Activated naive CD8-positive, alpha-beta T cell treated with anti-CD3 and anti-CD28 coated beads, Interleukin-2, amount 10 ng/mL, durations not matched to agents 7 days and 5 days (primary cell): ENCODE measurements at regions not wholly inside any gene's neighbourhood (a gene's known extent, or its start where the extent isn't known, plus 50 kb on each side); places are given as distances from the start of the nearest gene placed in this dataset.

Experiments used
- ATAC-seq: fragments of 150-1000 bp; cut with Tn5 transposase; one replicate; pipeline ENCODE4 v1.10.0; 2021; ENCODE audit warnings: low read depth, moderate library complexity
- POLR2A ChIA-PET: fragments of 350-600 bp; sonication (Branson Sonifier 250); formaldehyde crosslinking; loops from one replicate; lab custom pipeline; 2021; ENCODE audit warnings: antibody characterized with exemption; lab: Charles Lee
- DNase-seq: peaks from one replicate; pipeline ENCODE4 v3.0.0; 2021
- H3K27ac Mint-ChIP-seq: one replicate; pipeline ENCODE4 v1.8.0; 2022; ENCODE audit warnings: mild to moderate bottlenecking, mixed read lengths
- H3K27me3 Mint-ChIP-seq: one replicate; pipeline ENCODE4 v1.8.0; 2022; ENCODE audit warnings: mild to moderate bottlenecking, moderate library complexity, mixed read lengths
- H3K36me3 Mint-ChIP-seq: one replicate; pipeline ENCODE4 v1.8.0; 2021; ENCODE audit warnings: mild to moderate bottlenecking, mixed read lengths
- H3K4me1 Mint-ChIP-seq: one replicate; pipeline ENCODE4 v1.8.0; 2021; ENCODE audit warnings: mixed read lengths
- H3K4me3 Mint-ChIP-seq: one replicate; pipeline ENCODE4 v1.8.0; 2022; ENCODE audit warnings: mild to moderate bottlenecking, moderate library complexity, mixed read lengths
- H3K9me3 Mint-ChIP-seq: one replicate; pipeline ENCODE4 v1.8.0; 2021; ENCODE audit warnings: mixed read lengths

DNA sequence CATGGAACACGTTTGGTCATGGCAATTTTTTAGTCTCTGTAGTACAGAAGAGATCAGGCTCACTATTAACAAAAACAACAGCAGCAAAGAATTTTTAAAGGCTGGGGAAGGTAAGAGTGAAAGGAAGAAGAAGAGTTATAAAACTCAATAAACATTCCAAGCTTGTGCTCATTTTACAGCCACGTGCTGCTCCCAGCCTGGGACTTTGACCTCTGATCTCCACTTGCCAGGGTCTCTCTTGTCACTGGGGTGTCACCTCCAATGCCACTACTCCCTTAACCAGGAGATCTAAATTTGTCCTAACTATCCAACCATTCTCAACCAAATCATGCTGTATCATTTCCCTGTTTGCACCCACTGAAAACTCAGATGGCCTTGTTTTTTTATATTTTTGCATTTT is 605.1 kb downstream of the VRK1 start:
- peaks cover 2% of the 10 kb centered on the region for H3K36me3 Mint-ChIP-seq
- no peaks in the 10 kb centered on the region for H3K27me3 Mint-ChIP-seq
- H3K4me3 Mint-ChIP-seq: no peak overlapping the region
- peaks cover 1% of the 10 kb centered on the region for H3K9me3 Mint-ChIP-seq
- H3K27ac Mint-ChIP-seq: no peak overlapping the region
- no peak for ATAC-seq
- DNase-seq: no peak
- H3K4me1 Mint-ChIP-seq: peaks cover 8% of the 10 kb centered on the region
- POLR2A ChIA-PET: no interaction called here

DNA sequence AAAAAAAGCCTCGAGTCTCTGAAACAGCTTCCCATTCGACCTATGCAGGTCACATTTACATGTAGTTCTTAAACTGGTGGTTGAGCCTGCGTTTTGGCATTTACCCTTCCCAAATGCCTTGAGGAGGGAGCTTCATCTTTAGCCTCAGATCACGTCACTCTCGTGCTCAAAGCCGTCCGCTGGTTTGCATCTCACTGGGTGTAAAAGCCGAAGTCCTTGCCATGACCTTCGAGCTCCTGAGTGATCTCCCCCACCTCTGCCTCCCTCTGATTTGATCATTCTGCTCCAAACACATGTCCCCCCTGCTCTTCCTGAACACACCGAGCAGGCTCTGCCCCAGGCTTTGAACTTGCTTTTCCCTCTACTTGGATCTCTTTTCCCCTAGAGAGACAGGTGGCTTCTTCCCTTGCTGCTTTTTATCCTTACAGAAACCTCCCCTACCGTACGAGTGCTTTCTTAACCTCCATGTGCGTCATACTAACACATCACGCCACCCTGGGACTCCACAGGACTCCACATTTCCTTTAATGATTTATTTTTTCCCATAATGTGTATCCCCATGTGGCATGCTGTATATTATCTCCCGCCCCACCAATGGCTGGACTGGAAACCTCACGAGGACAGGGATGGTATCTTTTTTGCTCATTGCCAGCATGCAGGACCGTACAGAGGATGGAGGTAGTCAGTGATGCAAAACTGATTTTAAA is 610.7 kb downstream of the VRK1 start:
- POLR2A ChIA-PET: no interaction called here
- Mint-ChIP-seq H3K9me3 (no peaks in the 10 kb centered on the region), H3K27me3 (peaks cover 6% of the 10 kb centered on the region), H3K4me1 (peaks cover 23% of the 10 kb centered on the region), H3K36me3 (no peaks in the 10 kb centered on the region), H3K27ac (peak overlapping the region; percentile 43), H3K4me3 (no peak overlapping the region)
- no peak for ATAC-seq
- DNase-seq: no peak

DNA sequence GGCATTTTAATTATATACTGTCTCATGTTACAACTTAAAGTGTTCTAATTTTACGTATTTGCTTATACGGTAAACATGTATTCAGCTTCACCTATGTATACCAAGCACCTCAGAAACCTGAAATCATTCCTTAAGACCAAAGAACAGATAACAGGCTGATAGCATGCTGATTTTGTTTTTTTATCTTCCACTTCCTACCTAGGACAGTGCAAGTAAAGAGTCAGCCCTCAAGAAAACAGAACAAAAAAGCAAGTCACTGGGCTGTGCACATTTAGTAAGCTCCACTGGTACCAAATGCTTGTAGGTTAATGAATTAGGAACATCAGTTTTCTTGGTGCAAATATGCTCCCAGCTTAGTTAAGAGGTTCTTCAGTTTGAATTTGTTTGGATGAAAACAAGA is 611.3 kb downstream of the VRK1 start:
- POLR2A ChIA-PET: interaction anchor here (1.3 kb wide), 1 partner anchor 50 kb away, joined by 3 read pairs; no protein-coding TSS in a partner anchor
- no peak for DNase-seq
- peak overlapping the region; percentile 47 for H3K27ac Mint-ChIP-seq
- peak; percentile 32 for ATAC-seq
- H3K36me3 Mint-ChIP-seq: no peaks in the 10 kb centered on the region
- peaks cover 22% of the 10 kb centered on the region for H3K4me1 Mint-ChIP-seq
- H3K9me3 Mint-ChIP-seq: no peaks in the 10 kb centered on the region
- H3K27me3 Mint-ChIP-seq: peaks cover 6% of the 10 kb centered on the region
- H3K4me3 Mint-ChIP-seq: no peak overlapping the region

DNA sequence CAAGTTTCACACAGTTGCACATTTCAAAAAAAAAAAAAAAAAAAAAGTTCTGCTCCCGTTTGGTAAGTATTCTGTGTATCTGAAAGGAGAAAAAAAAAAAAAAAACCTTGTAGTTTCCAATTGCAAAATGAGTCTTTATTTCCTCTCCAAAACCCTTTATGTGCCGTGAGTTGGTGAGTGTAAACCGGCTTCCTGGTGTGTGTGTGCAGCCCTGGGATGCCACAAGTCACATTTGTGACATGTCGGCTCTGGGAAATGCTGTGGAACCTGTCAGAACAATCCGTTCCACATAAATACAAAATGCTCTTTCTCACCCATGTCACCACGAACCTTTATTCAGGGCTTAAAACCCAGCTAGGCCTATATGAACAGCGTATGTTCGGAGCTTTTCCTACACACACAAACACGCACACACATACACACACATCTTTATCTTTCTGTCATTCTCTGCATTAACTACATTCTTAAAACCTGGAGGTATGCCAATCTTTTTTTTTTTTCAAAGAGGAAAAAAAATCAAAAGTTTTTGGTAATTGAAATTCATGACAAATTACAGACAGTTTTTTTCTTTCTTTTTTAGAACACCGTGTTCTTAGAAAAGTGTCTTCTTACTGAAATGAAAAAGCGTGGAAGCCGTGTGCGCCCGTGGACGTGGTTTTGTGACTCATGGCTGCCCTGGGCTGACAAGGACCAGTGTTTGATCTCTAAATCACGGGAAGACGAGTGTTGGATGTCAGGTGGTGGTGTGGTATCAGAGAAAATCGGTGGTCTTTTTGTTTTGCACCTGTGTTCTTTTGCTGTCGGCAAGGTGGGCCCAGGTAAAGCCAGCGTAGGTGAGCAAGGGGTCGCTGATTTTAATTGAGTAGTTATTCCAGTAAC is 612.0 kb downstream of the VRK1 start:
- H3K9me3 Mint-ChIP-seq: no peaks in the 10 kb centered on the region
- H3K27ac Mint-ChIP-seq: peak overlapping the region; percentile 47
- ATAC-seq (peak; percentile 59), DNase-seq (no peak)
- H3K4me3 Mint-ChIP-seq: peak overlapping the region; percentile 47
- peaks cover 22% of the 10 kb centered on the region for H3K4me1 Mint-ChIP-seq
- peaks cover 11% of the 10 kb centered on the region for H3K27me3 Mint-ChIP-seq
- POLR2A ChIA-PET: interaction anchor here (1.3 kb wide), 1 partner anchor 50 kb away, joined by 3 read pairs; no protein-coding TSS in a partner anchor
- H3K36me3 Mint-ChIP-seq: no peaks in the 10 kb centered on the region

DNA sequence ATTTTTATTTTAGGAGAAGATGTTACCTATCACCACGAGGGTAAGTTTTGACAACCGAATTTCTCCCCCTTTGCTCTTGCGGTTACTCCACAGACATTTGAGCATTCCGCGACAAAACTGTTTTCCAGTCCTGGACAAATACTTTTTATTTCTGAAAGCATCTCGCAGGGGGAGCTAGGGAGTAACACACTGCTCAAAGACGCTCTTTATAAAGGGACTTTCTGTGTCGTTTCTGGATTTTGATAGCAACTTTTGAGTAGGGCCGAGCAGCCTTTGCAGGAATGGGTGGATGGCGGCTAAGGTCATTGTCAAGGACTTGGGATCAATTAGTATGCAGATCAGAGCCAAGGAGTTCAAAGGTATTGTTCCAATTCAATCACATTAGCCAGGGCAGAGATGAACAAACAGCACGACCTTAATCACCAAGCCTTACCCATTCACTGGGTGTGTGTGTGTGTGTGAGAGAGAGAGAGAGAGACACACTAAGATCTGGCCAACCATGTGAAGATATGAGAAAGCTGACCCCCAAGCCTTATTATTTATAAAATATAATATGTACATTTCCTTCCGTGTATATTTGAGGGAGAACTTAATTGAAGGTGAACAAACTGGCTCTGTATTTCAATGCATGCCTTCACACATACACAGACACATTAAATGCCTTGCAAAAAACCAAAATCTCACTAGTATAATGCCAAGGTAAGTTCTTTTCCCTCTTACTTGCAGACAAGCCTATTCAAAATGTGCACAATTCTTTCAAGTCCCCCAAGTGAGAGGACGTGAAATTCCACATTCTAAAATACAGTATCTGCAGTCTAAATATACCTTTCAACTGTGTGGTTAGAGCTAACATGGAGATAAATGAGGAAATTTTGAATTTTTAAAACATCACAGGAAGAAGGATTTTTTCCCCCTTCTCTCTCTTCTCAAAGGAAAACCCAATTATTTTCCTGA is 613.8 kb downstream of the VRK1 start:
- Mint-ChIP-seq H3K4me1 (peaks cover 17% of the 10 kb centered on the region), H3K4me3 (no peak overlapping the region), H3K27ac (no peak overlapping the region), H3K36me3 (no peaks in the 10 kb centered on the region), H3K9me3 (no peaks in the 10 kb centered on the region), H3K27me3 (peaks cover 12% of the 10 kb centered on the region)
- DNase-seq: no peak
- POLR2A ChIA-PET: no interaction called here
- no peak for ATAC-seq

DNA sequence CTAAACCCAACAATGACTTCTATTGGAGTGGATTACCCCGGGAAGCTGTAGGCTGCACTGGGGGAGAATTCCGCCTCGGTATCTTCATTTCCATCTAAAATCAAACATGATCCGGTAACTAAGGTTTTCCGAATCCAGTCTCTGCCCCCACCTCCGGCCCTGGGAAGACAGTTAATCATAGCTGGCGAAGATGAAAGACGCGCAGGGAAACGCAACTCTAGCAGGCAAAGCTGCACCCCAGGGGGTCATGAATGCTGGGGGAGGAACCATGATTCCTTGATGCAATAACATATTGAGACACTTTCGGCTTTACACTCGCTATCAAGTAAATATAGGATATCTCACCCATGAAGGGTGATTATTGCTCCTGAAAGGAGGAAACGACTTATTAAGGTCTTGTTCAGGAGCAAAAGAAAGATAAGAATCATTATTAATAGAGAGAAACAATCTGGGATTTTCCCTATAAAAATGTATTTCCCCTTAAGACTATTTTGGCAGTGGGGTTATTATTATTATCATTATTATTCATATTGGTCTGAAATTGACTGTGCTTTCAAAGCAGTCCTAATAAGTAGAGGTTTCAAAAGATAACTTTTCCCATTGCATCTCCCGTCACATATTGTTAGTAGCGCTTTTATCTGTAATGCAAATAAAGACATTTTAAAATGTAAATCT is 614.9 kb downstream of the VRK1 start:
- Mint-ChIP-seq H3K9me3 (no peaks in the 10 kb centered on the region), H3K4me1 (peaks cover 23% of the 10 kb centered on the region), H3K4me3 (no peak overlapping the region), H3K36me3 (no peaks in the 10 kb centered on the region), H3K27ac (no peak overlapping the region), H3K27me3 (peaks cover 12% of the 10 kb centered on the region)
- ATAC-seq (no peak), DNase-seq (no peak)
- POLR2A ChIA-PET: no interaction called here

DNA sequence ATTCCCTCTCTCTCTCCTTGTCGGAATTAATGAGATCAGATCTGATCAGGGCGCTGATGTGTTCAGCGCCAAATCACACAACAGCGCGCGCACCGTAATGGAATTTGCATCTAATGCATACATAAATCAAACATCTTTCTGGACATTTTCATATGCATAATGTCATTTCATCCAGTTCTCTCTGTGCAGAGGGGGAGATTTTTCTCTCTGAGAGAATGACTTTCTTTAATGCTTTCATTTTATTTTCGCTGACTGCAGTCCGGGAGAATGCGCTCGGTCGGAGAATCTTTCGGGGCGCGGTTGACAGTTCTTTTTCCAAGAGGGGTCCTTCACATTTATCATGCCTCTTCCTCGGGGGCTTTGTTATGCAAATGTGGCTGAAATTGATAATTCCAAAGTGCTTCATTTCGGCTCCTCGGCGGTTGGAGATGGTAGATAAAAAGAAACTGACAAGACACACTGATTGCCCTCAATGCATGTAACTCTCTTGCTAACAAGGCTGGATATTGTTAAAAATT is 615.9 kb downstream of the VRK1 start:
- Mint-ChIP-seq H3K9me3 (no peaks in the 10 kb centered on the region), H3K36me3 (no peaks in the 10 kb centered on the region), H3K4me1 (peaks cover 25% of the 10 kb centered on the region), H3K27ac (no peak overlapping the region), H3K4me3 (no peak overlapping the region), H3K27me3 (peaks cover 19% of the 10 kb centered on the region)
- no peak for DNase-seq
- POLR2A ChIA-PET: no interaction called here
- no peak for ATAC-seq

DNA sequence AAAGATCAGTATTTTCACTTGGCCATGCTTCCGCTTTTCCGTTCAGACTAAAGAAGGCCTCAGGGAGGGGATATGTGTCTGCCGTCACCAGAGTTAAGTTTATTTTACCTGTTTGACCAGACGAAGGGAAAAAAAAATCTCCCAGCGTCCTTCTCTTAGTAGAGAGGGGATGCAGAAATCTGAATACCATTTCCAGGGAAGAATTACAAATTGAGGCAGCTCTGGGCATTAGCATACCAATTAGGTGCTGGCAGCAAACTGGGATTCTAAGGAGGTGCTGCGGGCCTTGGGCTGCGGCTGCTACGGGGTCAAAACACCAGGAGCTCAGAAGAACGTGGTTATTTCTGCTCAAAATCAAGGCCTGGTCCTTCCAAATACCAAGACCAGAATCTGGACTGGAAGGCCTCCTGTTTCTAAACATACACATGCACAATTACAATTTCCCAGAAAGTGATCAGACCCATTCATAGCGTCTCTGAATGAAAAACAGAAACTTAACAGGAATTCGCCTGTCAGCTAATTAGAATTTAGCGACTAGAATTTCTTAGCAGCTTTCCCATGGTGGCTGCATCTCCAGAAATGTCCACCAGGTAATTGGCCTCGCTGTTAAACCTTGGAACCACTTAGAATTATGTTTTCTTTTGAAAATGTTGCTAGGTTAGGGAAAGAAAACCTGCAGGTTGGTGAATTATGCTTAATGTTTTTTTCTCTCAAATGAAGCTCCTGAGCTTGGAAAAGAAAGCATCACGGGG is 617.0 kb downstream of the VRK1 start:
- POLR2A ChIA-PET: no interaction called here
- H3K4me3 Mint-ChIP-seq: no peak overlapping the region
- peaks cover 19% of the 10 kb centered on the region for H3K27me3 Mint-ChIP-seq

DNA sequence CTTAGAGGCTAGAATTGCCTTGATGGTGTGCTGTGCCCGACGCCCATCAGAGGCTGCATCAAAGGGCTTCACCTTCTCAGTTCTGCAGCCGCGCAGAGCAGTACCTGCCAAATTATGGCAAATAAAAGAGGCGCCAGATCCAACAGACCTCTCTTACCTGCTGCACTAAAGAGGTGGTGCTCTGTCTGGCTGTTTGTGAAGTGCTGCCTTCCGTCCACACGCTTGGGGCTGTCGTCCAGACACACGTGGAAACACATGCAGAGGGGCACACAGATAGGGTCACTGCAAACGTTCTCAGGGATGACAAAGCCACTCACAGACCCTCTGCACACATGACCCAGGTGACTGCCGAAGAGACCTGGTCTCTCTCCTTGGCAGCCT is 617.5 kb downstream of the VRK1 start:
- Mint-ChIP-seq H3K4me1 (peaks cover 12% of the 10 kb centered on the region), H3K4me3 (no peak overlapping the region), H3K9me3 (no peaks in the 10 kb centered on the region), H3K27me3 (peaks cover 16% of the 10 kb centered on the region), H3K27ac (no peak overlapping the region), H3K36me3 (no peaks in the 10 kb centered on the region)
- DNase-seq (no peak), ATAC-seq (no peak)
- POLR2A ChIA-PET: no interaction called here

More for the DNA sequence above, 617.0 kb downstream of the VRK1 start:
- DNase-seq (no peak), ATAC-seq (no peak)
- Mint-ChIP-seq H3K4me1 (peaks cover 15% of the 10 kb centered on the region), H3K36me3 (no peaks in the 10 kb centered on the region), H3K27ac (no peak overlapping the region), H3K9me3 (no peaks in the 10 kb centered on the region)

DNA sequence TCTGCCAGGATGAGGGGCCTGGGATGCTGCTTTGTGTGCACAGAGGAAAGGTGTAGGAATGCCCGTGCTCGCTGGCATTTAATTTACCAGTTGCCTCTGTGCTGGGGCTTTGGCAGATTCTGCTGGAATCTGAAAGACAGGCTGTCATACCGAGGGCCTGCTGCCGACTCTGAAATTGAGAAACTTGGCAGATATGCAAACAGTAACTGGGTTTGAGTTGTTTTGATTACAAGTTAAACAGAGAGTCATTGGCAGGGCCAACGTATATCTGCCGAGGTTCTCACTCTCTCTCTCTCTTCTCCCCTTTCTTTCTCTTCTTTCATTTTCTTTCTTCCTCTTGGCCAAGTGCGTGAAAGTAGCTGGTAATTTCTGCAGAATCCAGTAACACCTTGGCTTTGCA is 618.7 kb downstream of the VRK1 start:
- POLR2A ChIA-PET: no interaction called here
- Mint-ChIP-seq H3K27me3 (peaks cover 15% of the 10 kb centered on the region), H3K27ac (no peak overlapping the region), H3K4me3 (no peak overlapping the region), H3K4me1 (peaks cover 12% of the 10 kb centered on the region), H3K36me3 (no peaks in the 10 kb centered on the region), H3K9me3 (no peaks in the 10 kb centered on the region)
- DNase-seq: no peak
- no peak for ATAC-seq

DNA sequence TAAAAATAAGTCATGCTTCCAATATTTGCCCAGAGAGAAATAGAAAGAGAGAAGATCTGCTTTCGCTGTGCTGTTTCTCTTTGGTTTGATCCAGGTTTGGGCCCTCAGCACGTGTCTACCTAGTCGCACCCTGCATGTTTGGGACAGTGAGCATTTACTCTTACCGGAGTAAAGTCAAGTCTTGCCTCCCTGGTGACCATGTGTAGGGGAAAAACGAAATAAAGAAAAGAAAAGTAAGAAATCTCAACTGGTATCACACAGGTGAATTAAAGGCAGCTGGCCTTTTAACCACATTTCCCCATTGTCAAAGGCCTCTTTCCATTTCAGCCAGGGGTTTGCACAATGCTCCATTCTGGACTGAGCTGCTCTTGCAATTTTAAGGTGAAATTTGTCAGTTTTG is 619.4 kb downstream of the VRK1 start:
- no peak overlapping the region for H3K4me3 Mint-ChIP-seq
- H3K36me3 Mint-ChIP-seq: no peaks in the 10 kb centered on the region
- H3K27ac Mint-ChIP-seq: no peak overlapping the region
- POLR2A ChIA-PET: no interaction called here
- peaks cover 15% of the 10 kb centered on the region for H3K27me3 Mint-ChIP-seq
- H3K4me1 Mint-ChIP-seq: peaks cover 12% of the 10 kb centered on the region
- no peak for ATAC-seq
- no peak for DNase-seq
- no peaks in the 10 kb centered on the region for H3K9me3 Mint-ChIP-seq

DNA sequence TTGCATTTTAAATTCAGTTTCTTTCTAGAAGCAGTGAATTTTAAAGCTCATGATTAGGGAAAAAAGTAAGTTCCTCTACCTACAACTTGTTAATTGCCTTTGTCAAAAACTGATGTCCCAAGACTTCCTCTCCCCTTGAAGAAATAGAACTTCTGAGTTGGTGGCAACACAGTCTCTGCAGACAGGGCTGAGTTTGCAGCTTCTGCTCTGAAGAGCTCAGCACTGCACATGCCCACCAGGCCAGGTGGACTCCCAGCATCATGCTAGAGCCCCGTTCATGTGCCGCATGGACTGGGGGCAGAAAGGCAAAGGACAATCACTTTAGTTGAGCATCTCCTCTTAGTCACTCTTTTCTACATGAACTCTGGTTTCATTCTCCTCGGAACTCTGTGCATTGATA is 620.1 kb downstream of the VRK1 start:
- ATAC-seq (no peak), DNase-seq (no peak)
- Mint-ChIP-seq H3K36me3 (no peaks in the 10 kb centered on the region), H3K27ac (no peak overlapping the region), H3K9me3 (no peaks in the 10 kb centered on the region), H3K27me3 (peaks cover 15% of the 10 kb centered on the region), H3K4me3 (no peak overlapping the region), H3K4me1 (peaks cover 12% of the 10 kb centered on the region)
- POLR2A ChIA-PET: no interaction called here
